Retinal pigment epithelial cell (primary cell): ENCODE measurements at regions not wholly inside any gene's neighbourhood (a gene's known extent, or its start where the extent isn't known, plus 50 kb on each side); places are given as distances from the start of the nearest gene placed in this dataset.

Experiments used
- DNase-seq: peaks from one replicate; pipeline ENCODE4 v3.0.0-alpha.2; 2010; ENCODE audit warnings: low read depth
- H3K4me3 ChIP-seq: 2 replicates; pipeline ENCODE4 v1.5.1; 2011; ENCODE audit warnings: mild to moderate bottlenecking, low read length, control low read depth, moderate library complexity
- TF ChIP-seq, protein P1 (sequence below): conservative IDR thresholded peaks from 2 replicates; pipeline ENCODE4 v1.5.1; 2011; ENCODE audit warnings: low read depth, low read length, control low read depth, inconsistent platforms

DNA sequence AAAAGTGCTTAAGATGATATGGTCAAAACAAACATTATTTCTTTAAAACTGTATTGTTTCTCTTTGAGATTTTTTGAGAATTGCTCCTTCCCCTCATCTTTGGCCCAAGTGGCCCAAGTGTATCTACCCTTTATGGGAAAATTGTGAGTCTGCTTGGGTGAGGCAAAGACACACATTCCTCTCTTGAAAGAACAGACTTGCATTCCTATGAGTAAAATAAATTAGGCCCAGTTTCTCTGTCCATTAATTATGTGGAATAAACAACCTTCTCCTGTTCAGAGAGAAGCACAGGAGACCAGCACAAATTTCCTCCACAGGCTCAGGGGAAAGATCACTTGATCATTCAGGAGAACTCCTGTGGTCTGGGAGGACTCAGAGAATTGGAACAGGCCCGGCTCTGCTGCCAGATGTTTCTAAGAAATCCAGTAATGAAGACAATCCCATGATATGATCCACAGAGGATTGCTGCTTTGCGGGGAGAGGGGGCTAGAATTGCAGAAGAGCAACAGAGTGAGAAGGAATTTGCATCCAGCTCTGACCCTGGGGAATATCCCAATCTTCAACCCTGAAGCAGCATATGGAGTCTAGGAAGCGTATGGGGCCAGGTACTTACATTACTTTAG lies 53.8 kb upstream of the BOC start:
- no peak overlapping the region for H3K4me3 ChIP-seq
- TF ChIP-seq, protein P1, sequence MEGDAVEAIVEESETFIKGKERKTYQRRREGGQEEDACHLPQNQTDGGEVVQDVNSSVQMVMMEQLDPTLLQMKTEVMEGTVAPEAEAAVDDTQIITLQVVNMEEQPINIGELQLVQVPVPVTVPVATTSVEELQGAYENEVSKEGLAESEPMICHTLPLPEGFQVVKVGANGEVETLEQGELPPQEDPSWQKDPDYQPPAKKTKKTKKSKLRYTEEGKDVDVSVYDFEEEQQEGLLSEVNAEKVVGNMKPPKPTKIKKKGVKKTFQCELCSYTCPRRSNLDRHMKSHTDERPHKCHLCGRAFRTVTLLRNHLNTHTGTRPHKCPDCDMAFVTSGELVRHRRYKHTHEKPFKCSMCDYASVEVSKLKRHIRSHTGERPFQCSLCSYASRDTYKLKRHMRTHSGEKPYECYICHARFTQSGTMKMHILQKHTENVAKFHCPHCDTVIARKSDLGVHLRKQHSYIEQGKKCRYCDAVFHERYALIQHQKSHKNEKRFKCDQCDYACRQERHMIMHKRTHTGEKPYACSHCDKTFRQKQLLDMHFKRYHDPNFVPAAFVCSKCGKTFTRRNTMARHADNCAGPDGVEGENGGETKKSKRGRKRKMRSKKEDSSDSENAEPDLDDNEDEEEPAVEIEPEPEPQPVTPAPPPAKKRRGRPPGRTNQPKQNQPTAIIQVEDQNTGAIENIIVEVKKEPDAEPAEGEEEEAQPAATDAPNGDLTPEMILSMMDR = no peak
- DNase-seq = no peak

DNA sequence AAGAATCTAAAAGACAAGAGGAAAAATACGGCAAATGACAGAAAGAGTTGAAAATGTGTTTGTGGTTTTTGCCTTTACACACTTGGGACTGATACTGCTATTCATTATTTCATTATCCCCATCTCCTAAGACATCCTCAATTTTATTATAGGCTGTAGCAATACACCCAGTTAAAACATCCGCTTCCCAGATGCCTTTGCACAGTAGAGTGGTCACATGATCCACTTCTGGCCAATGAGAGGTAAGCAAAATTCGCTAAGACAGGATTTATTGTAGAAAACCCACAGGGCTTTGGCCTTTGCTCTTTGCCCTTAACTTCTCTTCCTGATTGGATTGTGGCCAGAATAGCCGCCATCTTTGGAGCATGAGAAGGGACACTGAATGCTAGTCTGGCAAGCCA lies 53.2 kb upstream of the BOC start:
- no peak for DNase-seq

More for the DNA sequence above, 53.2 kb upstream of the BOC start:
- H3K4me3 ChIP-seq = no peak overlapping the region
- TF ChIP-seq, protein P1 = no peak
